HG03135 (cell line): ENCODE measurements at regions not wholly inside any gene's neighbourhood (a gene's known extent, or its start where the extent isn't known, plus 50 kb on each side); places are given as distances from the start of the nearest gene placed in this dataset.
"Not testable (repeated sequence)": the region's sequence is repeated elsewhere in the genome, so short reads cannot be mapped to it uniquely, and the experiment has no call there.

Experiments
- ATAC-seq: cut with Tn5 transposase; IDR thresholded peaks from one replicate; pipeline ENCODE4 v1.9.1; 2021; ENCODE audit warnings: mild to moderate bottlenecking, moderate library complexity; ENCODE audit not compliant: unreplicated experiment

- no peak for ATAC-seq
These were observed 61.2 kb upstream of the TMTC2 start for GRCh38 chr12:82625523-82625922.

- no peak for ATAC-seq
These were observed 58.9 kb upstream of the TMTC2 start for GRCh38 chr12:82627799-82628198.

DNA sequence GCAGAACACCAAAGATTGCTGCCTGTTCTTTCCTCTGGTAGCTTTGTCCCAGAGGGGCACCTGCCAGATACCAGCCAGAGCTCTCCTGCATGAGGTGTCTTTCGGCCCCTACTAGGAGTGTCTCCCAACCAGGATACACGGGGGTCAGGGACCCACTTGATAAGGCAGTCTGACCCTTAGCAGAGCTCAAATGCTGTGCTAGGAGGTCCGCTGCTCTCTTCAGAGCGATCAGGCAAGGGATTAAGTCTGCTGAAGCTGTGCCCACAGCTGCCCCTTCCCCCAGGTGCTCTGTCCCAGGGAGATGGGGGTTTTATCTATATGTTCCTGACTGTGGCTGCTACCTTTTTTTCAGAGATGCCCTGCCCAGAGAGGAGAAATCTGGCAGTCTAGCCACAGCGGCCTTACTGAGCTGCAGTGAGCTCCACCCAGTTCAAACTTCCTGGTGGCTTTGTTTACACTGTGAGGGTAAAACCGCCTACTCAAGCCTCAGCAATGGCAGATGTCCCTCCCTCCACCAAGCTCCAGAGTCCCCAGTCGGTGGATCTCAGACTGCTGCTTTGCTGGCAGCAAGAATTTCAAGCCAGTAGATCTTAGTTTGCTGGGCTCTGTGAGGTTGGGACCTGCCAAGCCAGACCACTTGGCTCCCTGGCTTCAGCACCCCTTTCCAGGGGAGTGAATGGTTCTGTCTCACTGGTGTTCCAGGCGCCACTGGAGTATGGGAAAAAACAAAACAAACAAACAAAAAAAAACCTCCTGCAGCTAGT is 52.0 kb upstream of the TMTC2 start:
- ATAC-seq = not testable (repeated sequence)

- ATAC-seq = no peak
These were observed 51.4 kb upstream of the TMTC2 start for GRCh38 chr12:82635263-82635662.
